NCI-H1694 treated with DMSO at 0.1 percent for 48 hours (cell line): ENCODE measurements at regions not wholly inside any gene's neighbourhood (a gene's known extent, or its start where the extent isn't known, plus 50 kb on each side); places are given as distances from the start of the nearest gene placed in this dataset.

Experiments
- DNase-seq: peaks from one replicate; lab custom pipeline; 2025; lab: John Stamatoyannopoulos, UW

DNA sequence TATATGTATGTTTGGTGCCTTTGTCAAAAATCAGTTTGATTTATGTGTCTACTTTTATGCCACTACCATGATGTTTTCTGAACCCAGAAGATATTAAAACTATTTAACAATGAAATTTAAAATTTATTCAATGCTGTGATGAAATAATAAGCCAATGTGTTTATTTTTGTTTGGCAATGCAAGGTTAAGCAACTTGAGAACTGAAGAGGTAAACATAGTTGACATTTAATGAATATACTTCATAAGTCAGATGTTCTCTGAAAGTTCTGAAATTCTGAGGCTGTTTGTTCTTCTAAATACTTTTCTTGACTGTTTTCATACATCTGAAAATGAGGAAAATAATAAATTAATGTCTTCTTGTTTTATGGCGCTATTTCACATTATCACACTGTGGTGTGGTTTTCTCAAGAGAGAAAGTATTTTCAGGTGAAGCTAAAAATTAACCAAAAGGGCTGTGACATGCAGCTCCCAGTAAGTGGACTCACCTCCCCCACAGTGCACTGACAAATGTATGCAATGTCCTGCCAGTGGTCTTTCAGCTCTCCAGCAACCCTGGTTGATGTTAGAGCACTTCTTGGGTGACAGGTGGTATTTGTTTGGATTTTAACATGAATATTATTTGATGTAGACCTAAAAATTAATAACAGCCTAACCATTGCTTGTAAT lies 863.6 kb upstream of the SALL3 start:
- DNase-seq, result no peak

DNA sequence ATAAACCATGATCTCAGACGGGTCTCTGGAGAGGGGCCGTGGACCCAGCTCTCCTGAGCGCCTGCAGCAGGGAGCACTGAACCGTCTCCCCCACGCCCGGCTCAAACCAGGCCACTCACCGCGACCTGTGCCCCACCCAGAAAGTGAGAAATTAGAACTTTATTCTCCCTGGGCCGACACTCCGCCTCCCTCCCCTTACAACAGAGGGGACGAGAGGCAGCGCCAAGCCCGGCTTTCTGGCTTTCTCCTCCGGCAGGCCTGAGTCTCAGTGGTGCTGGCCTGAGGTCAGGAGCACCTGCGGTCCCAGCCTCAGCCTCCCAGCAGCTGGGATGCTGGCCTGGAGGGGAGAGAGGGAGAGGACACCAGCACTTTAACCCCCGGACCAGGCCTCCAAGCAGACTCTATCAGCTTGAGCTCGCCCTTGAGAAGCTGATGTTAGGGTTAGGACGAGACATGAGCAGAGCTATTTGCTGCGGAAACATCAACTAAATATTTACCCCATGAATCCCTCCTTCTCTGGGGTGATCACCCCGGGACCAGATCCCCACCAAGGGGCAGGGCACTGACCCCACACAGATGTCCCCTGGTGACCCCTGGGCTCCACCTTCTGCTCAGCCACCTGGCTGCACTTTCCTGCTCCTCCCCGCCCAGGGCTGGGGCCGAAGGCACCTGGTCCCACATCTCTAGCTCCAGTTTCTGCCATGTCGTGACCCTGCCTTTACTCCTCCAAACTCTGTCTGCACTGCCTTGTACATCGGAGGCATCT lies 856.3 kb upstream of the SALL3 start:
- no peak for DNase-seq

DNA sequence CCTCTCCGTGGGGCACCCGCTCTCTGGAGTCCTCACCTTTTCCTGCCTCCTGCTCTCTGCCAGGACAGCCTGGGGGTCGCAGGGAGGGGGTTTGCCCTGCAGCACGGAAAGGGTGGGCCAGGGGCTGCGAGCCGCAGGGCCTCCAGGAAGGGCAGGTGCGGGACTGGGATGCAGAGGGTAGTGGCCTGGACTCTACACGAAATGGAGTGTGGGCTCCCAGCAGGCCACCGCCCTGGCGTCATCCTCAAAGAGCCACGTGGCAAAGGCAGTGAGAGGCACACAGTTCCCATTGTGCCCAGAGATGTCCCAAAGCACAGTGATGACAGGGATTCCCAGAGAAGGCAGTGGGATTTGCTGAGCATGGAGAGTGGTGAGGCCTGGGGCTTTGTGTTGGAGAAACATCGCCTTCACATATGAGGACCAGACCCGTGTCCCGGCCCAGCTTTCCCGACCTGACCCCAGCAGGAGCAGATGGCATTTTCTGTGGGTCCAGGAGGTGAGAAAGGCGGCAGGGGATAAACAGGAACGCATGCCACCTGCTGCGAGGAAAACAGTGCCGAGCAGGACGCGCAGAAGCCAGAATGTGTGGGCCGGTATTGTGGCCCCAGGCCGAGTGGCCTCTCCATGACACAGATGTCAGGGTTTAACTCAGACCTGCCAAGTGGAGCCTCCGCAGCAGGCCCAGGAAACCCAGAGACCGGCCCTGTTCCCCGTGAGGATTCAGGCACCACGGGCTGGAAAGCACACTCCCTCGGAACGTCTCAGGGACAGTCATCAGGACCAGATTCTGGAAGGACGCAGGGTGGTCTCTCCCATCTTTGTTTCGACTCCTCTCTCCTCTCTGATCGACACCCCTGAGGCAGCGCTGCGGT lies 855.5 kb upstream of the SALL3 start:
- no peak for DNase-seq

DNA sequence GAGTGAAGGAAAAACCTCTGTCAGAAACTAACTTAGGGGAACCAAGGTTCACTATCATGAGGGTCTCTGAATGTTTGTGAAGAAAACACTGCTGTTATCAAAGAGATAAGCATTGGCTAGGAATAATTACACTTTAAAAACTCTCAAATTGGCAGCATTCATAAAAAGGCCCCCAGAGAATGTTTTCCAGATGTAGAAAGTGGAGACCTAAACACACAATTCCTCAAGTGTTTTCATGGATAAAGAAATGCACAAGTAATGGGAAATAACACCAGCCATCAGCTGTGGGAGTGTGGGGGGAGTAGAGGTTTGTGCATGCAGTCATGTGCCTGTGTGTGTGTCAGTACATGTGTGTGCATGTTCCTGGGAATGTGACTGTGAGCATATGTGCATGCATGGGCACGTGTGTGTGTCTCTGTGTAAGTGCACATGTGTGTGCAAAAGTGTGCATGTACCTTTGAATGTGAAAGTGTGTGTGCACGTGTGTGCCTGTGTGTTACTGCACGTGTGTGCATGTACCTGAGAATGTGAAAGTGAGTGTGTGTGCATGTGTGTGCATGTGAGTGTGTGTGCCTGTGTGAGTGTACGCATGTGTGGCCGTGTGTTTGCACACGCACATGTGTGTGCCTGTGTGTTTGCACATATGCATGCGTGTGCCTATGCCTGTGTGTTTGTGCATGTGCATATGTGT lies 854.3 kb upstream of the SALL3 start:
- DNase-seq, result no peak

DNA sequence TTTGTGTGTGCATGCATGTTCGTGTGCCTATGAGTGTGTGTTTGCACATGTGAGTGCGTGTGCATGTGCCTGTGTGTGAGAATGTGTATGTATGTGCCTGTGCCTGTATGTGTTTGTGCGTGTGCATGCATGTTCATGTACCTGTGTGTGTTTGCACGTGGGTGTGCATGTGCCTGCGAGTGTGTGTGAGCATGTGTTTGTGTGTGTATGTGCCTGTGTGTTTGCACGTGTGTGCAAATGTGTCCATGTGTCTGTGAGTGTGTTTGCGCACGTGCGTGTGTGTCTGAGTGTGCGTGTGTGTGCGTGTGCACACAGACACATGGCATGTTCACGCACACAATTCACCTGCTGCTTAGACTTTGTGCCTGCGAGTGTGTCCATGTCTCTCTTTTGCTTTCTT lies 853.5 kb upstream of the SALL3 start:
- DNase-seq, result no peak

DNA sequence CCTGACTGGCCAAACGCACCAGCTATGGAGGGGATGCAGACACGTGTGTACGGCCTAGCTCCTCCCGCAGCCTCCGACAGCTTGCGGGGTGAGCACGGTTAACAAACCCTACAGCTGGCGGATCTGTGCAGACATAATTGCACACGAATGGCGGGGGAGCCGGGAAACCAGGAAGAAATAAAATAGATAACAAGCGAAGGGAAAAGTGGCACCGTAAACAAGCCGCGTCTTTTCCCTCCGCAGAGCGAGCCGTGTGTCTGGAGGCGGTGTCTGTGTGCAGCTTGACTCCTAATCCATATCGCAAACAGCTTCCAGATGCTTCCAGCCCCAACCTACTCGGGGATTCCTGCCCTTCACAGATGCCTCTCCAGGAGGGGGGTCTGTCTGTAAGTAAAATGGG lies 853.1 kb upstream of the SALL3 start:
- DNase-seq, result no peak

DNA sequence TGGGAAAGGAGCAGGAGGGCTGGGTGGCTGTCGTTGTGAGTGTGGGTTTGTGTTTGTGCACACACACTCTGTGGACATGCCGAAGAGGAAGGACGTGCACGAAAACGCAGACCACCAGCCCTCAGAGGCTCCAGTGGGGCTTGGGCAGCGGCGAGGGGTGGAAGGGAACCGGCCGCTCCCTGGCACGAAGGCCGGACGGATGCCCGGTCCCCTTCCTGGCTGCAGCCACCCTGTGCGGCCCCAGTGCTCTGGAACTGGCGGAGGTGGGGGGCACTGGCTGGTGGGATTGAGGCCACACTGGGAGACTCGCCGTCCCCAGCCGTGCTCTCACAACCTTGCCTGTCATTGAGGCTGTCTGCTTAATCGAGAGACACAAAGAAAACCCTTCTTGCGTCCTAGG lies 852.6 kb upstream of the SALL3 start:
- no peak for DNase-seq

DNA sequence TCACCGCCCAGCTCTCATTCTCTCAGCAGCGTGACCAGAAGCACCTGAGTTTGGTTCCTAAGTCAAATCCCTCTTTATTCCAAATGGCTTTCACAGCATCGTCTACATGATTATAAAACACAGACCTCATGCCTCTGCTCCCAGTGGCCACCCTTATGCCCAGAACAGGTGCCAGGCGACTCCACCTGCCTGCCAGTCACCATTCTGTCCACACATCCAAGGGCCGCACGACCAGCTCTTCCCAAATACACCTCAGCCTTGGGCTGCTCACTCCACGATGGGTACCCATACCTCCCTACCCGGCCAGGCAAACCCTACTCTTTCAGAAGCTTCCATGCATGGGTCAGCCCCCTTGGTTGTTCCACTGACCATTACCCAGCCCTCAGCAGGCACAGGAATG lies 851.6 kb upstream of the SALL3 start:
- DNase-seq, result no peak

DNA sequence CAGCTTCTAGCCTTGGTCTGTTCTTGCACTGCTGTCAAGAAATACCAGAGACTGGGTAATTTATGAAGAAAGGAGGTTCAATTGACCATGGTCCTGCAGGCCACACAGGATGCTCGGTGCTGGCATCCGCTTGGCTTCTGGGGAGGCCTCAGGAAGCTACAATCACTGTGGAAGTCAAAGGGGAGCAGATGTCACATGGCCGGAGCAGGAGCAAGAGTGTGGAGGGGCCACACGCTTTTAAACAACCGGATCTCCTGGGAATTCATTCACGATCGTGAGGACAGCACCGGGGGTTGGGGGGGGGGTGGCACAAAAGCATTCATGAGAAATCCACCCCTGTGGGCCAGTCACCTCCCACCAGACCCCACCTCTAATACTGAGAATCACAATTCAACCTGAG lies 850.4 kb upstream of the SALL3 start:
- no peak for DNase-seq

DNA sequence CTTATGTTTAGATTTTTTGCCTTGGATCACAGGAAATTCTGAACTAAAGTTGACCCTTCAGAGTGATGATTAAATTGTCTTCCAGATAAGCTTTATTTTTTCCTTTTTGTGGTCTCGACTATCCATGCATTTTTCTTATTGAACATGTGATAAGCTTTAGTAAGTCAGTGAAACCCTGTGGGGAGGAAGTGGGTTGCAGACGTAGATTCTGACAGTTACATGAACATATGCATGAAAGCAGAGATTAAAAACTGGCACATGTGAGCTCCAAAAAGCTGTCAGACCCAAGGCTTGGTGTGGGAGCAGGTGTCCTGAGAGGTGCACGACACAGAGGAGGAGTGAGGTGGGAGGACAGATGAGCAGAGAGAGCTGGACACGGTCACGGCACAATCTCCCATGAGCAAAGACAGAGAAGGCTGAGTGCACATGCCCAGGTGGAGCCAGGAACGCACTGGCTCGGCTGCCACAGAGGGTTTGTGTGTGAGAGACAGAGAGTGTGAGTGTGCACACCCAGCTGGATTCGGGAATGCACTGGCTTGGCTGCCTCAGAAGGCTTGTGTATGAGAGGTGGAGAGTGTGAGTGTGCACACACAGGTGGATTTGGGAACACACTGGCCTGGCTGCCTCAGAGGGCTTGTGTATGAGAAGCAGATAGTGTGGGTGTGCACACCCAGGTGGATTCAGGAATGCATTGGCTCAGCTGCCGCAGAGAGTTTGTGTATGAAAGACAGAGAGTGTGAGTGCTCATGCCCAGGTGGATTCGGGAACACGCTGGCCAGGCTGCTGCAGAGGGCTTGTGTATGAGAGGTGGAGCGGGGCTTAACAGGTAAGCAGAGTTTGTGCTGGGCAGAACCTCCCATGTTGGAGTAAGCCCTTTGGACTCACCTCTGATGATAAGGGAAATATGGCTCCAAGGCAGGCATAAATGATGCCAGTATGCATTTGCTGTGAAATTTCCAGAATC lies 849.1 kb upstream of the SALL3 start:
- DNase-seq, result no peak

DNA sequence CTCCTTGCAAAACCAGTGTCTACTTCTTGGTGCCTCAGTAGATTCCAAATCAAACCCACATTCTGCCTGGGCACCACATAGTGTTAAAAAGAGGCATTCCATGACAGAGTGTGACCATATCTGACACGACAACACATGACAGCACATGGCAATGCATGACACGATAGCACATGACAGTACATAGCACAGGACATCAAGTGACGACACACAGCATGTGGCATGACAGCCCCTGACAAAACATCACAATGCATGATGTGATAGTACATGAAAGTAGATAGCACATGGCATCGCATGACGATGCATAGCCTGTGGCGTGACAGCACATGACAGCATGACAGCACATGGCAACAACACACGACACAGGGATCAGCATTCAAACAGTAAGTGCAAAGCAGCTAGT lies 845.9 kb upstream of the SALL3 start:
- no peak for DNase-seq

DNA sequence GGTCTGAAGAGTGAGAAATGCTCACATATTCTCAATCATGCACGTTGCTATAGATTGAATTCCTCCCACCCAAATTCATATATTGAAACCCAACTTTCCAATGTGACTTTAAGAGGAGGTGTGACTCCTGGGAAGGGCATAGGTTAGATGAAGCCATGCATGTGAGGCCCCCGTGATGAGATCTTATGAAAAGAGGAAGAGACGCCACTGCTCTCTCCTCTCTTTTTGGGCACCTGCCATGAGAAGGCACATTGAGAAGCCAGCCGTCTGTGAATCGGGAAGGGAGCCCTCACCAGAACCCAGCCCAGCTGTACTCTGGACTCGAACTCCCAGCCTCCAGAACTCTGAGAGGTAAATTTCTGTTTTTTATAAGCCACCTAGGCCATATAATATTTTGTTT lies 842.6 kb upstream of the SALL3 start:
- no peak for DNase-seq

DNA sequence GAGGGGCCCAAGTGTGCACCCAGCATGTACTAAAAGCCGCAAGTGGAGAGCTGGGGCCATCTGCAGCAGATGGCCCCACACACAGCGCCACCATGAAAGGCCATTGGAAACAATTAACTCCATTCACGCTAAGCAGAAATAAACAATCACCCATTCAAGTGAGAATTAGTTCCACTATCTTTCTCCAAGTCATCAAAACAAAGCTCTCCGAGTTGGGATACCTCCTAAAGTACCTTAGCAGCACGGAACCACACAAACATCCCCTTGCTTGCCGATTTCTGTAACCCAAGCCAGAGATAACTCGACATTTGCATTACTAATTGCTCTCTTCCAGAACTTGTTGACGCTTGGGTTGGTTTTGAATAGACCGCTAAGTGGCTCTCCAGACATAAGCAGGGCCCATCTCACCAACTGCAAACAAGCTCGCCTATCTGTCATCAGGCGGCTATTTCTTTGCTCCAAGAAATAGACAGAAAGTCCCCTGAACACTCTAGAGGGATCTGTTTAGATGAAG lies 840.6 kb upstream of the SALL3 start:
- DNase-seq, result no peak

DNA sequence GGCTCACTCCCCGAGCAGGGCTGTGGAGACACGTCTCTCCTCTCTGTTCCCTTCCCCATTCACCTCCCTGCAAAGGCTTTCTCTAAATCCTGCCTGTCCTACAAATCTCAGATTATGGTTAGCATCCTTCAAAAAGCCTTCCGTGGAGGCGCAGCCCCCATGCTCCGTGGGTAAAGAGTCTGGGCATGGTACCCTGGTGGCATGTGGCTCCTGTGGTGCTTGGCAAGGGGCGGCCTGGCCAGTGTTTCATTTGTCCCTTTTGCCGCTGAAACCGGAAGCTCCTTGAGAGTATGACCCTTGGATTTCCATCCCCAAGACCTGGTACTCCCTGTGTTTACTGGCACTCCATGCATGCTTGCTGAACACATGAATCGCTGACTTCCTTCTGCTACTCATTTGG lies 839.3 kb upstream of the SALL3 start:
- no peak for DNase-seq

DNA sequence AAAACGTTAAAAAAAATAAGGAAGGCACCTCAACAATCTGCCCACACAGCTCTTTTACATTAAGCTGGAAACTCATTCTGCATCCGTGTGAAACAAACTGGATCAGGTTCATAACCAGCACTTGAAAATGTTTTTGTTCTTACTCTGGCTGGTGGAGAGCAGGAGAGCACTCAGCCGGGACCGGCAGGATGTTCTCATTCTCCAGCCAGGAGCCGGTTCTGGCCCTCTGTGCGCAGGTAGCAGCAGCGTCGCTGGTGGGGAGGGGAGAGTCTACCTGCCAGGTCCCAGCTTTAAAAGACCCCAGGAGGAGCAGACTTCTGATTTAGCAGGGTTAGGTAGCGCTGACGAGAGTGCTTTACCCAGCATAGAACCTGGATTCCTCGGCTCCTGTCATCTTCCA lies 834.9 kb upstream of the SALL3 start:
- DNase-seq, result no peak

DNA sequence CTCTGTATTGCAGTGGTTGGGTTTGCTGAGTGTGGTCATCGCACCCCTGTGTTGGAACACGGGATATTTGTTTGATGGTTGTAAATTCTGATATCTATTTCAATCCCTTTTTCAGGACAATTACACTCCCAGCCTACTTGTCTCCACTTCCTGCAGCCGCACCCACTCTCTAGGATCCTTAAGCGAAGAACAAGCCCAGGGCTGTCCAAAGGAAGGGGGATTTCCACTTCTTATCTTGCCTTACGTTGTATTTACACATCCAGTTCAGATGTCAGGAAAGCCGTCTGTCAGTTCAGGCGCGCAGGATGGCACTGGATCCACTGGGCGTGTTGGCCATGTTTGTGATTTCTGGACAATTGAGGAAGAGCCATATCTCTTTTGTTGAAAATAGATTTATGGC lies 834.5 kb upstream of the SALL3 start:
- no peak for DNase-seq

DNA sequence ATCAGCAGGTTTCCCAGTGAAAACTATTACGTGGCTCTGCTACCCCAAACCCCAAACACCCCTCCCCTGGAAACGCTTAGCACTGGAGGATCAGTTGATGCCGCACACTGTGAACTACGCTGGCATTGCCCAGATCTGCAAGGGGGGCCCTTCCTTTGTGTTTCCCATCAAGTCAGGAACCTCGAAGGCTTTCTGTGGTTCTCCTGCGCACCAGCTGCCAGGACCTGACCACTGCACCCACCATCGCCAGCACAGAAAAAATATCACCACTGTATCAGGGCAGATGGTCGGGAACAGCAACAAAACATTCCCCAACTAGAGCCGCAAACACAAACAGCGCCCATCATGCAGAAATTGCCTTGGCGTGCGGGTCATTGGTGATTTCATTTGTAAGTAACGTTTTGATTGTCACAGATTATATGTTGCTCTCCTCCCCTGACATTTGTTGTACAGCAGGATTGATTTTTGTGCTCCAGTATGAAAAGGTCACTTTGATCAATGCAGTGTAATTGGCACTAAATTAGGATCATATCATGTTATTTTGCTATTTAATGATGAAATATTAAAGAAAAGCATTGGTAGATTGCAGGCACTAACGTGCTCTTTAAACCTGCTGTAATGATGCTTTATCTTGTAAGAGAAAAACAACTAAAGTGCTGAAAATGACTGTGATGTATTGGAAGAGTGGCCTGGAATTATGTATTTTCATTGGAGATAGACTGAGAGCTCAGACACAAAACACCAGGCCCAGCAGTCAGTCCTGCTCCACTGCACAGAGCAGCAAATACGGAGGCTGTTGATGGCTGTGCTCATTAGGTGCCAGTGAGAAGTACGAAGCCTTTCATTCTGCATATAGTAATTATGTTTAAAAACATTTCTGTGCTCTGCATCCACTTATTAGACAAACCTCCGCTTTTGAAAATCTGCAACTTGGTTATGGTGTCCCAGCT lies 833.2 kb upstream of the SALL3 start:
- no peak for DNase-seq

DNA sequence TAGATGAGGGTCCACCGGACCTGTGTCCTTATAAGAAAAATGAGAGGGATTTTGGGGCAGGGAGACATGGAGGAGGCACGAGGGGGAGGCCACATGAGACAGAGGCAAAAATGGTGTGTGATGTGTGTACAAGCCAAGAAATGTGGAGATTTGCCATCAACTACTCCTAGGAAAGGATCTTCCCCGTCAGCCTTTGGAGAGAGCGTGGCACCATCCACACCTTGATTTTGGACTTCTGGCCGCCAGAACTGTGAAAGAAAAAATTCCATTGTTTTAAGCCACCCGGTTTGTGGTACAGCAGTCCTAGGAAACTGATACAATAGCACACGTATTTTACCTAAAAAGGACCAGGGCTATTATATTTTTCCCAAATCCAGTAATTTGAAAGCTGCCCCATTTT lies 829.0 kb upstream of the SALL3 start:
- DNase-seq, result no peak

DNA sequence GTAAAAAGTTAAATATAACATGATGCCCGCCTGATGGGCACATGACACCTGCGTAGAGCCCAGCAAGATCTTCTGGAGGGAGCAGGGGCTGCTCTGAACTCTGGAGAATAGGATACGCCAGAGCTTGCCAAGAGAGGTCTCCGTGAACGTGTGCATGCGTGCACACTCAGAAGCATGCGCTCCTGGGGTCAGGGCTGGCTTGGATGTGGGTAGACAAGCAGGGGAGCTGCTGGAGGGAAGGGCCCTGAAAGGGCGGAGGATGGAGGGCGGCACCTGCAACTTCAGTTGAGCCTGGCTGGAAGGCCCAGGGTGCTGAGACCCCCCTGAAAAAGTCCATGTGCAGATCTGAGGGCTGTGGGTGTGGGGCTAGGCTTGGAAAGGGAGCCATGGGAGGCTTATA lies 828.4 kb upstream of the SALL3 start:
- no peak for DNase-seq
